NCI-H128 (cell line): ENCODE measurements at regions not wholly inside any gene's neighbourhood (a gene's known extent, or its start where the extent isn't known, plus 50 kb on each side); places are given as distances from the start of the nearest gene placed in this dataset.
A peak's percentile ranks its signal among the peaks of the same experiment; 100 is the strongest.
"Not testable (repeated sequence)": the region's sequence is repeated elsewhere in the genome, so short reads cannot be mapped to it uniquely, and the experiment has no call there.

Experiments used
- DNase-seq: peaks from one replicate; lab custom pipeline; 2025; ENCODE audit not compliant: unreplicated experiment; lab: John Stamatoyannopoulos, UW

DNA sequence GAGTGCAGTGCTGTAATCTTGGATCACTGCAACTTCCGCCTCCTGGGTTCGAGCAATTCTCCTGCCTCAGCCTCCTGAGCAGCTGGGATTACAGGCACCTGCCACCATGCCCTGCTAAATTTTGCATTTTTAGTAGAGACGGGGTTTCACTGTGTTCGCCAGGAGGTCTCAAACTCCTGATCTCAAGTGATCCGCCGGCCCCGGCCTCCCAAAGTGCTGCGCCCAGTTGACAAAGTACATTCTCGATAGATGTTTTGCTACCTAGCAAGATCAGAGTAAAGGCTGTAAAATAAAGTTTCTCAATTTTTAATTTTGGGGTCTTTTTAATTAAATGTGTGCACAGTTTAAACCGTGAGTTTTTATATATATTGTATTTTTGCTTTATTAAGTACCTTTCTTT lies 248.9 kb downstream of the CCER1 start:
- no peak for DNase-seq

DNA sequence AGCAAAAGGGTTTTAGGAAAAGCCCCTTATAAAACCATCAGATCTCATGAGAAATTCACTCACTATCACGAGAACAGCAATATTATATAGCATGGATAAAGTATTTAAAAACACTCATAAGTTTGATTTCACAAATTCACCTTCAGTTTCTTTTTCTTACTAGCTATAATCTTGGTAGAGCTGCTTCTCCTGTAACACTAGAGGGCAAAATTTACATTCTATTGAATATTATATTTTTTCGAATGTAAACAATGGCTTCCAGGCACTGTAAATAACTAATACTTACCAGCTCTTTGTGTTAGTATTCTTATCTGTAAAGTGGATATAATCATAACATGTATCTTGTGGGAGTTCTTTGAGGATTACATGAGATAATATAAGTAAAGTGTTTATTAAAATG lies 259.6 kb downstream of the CCER1 start:
- no peak for DNase-seq

- DNase-seq: peak; percentile 12
Observed at GRCh38 chr12:90690120-90690519, 264.9 kb downstream of the CCER1 start.

DNA sequence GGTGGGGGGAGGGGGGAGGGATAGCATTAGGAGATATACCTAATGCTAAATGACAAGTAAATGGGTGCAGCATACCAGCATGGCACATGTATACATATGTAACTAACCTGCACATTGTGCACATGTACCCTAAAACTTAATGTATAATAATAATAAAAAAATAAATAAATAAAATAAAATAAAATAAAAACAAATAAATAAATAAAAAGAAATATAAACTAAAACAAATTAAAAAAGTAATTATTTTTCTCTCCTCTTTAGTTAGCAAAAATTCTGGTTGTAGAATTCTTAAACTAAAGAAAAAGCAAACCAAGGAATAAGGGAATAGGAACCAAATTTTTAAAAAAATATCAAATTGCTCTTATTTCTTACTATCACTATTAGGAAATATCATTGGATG lies 267.3 kb downstream of the CCER1 start:
- DNase-seq: not testable (repeated sequence)

- DNase-seq: no peak
Observed at GRCh38 chr12:90683871-90684270, 271.1 kb downstream of the CCER1 start.

DNA sequence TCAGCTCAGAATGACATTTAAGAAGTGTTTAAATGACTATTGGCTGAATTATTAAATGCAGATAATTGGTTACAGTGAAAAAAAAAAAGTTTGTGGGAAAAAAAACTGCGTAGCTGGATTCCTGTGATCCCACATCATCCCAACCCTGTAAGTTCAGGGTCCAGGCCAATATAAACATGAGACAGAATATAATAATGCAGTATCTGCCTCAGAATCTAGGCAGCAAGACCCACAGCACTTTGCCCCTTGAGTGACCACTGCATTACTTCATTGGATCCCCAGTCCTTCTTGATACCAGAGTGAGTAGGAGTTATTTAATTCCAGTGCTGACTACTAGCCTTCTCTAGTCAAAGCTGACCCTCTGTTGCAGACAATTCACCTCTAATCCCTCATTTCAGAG lies 272.6 kb downstream of the CCER1 start:
- DNase-seq: no peak

DNA sequence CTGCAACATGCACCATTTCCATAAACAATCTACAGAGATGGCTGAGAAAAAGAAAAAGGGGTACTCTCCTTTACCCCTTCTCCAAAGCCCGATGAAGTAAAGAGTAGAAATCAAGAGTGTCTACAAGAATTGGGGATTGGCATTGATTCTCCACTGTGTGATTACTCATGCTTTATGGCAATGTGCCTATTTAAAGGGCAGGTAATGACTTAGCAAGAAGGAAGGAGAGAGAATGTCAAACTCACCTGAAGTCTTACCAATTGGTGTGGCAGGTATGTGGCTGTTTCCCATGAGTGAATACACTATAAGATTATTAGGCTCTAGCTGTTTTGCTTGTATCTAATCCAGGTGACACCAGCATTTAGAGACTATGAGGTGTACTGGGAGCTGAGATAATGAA lies 275.3 kb downstream of the CCER1 start:
- DNase-seq: no peak

- DNase-seq: no peak
Observed at GRCh38 chr12:90677552-90677951, 277.4 kb downstream of the CCER1 start.

DNA sequence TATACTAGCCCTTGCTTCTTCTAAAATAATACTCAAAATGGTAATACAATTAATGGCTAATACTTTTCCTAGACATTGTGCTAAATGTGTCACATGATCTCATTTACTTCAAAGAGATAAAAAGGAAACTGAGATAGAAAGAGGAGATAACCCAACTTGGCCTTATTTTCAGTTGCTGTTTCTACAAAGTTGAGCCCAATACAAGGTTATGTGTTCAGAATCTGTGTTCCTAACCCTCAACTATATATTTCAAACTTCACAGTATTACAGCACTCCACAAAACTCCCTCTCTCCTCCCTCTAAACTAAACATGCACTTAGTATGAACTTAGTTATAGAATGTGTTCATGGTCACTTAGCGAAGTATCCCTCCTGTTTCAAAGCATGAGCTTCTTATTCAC lies 277.9 kb downstream of the CCER1 start:
- DNase-seq: no peak

- no peak for DNase-seq
Observed at GRCh38 chr12:90675106-90675505, 279.9 kb downstream of the CCER1 start.

- no peak for DNase-seq
Observed at GRCh38 chr12:90672081-90672480, 282.9 kb downstream of the CCER1 start.

GRCh38 chr12:90663949-90664348 lies 291.0 kb downstream of the CCER1 start:
- DNase-seq: not testable (repeated sequence)

DNA sequence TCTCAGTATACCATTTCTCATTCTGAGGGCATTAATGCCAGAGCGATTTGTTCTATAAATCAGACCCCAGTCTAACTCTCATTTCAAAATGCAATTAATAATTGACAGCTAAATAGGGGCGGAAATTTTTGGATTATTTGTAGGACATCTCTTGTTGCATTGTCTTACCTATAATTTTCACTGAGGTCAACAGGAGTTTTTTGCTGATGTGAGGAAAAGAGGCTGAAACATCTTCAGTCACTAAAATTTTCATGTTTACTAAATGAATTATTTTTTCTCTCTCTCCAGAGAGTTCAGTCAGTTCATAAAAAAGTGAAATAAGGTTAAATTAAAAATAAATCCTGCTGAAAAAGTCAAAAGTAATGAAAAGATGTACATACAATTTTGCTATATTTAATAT lies 295.9 kb downstream of the CCER1 start:
- DNase-seq: no peak

DNA sequence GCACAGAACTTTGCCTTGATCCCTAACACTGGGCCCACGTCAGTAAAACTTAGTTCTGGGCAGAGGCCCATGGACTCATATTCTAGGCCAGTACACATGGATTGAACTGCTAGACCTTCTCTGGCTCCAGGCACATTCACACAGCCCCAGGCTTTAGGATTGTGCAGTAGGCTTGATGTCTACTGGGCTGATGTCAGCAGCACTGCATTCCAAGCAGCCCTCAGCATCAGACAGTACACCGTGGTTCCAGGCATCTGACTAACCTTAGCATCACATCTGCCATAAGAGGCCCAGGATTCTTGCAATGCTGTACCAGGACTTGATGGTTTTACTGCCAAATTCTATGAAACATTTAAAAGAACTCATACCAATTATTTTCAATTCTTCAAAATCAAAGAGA lies 301.9 kb downstream of the CCER1 start:
- no peak for DNase-seq

DNA sequence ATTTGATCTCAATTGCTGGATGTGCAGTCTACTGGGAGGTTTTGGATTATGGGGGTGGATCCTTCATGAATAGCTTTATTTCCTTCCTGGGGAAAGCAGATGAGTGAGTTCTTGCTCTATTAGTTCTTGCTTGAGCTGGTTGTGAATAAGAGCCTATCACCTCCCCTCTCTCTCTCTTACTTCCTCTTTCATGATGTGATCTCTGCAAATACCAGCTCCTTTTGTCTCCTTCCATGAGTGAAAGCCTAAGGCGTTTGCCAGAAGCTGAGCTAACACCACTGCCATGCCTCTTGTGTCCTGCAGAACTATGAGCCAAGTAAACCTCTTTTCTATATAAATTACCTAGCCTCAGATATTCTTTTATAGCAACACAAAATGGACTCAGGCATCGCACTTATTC lies 302.7 kb downstream of the CCER1 start:
- DNase-seq: no peak

DNA sequence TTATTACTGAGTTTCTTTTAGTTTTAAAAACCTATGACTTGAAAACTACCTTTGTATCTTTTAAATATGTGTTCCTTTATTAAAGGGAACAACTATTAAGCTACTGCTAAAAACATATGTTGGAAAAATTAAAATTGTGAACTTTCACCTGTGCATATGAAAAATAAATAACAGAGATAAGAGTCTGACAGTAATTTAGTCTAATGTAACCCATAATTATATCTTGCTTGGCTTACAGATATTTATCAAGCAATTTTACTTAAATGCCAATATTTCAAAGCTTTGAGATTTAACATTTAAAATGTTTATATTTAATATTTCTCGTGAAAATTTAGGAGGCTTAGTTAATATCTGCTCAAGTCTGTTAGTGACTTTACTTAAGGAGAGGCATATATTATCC lies 309.8 kb downstream of the CCER1 start:
- DNase-seq: no peak

DNA sequence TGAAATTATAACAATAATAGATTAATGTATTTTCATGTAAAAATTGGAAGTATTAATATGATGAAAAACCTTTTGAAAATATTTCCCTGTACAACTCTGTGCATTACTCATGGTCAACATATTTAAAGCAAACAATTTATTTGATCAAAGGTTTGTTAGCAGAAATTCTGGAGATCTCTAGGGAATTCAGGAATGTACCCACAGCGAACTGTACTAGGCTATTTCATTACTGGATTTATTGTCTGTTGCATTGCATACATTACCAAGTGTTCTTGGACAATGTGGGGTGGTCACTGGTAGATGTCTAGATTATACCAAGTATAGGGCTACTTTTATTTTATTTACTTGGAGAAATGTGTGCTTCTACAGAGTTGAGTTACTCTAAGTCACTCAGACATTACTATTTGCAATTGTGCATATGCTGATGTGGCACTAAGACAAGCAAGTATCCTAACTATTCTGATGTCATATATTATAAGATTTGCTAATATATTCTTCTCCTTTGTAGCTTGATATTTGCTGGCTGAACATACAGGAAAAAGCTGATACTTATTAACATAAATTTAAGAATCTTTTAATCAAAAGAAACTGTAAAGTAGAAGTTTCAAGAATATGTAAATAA lies 323.3 kb downstream of the CCER1 start:
- no peak for DNase-seq

DNA sequence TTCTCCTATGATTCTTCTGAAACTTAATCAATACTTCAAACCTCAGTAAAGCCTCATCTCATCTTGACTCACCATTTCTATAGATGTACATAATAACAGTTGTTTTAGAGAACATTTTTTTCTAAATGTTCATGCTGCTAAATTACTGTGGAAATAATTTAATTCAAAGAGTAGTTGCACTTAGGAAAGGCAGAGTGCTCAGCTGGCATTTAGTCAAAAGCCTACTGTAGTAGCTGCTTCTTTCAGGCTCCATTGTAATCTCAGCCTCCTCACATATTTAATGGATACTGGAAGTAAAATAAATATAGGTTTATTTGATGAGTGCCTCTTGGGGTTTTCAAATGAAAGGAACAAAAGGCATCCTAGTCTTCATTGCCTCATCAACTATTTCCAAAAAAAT lies 325.0 kb downstream of the CCER1 start:
- DNase-seq: peak; percentile 90

DNA sequence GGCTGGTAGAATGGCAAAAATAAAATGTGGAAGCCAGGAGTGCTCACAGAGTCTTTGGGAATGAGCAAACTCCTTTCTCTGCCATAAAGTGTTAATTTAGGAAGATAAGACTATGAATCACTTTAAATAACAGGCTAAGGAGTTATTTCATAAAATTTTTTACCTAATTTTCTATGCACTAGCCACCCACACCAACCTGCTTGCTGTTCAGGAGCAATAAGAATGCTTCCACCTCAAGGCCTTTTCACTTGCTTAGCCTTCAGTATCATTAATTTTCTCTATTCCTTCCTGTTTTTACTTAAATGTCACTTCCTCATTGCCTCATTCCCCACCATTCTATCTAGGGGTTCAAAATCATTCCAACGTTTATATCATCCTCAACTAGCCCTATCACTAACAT lies 326.8 kb downstream of the CCER1 start:
- DNase-seq: no peak

DNA sequence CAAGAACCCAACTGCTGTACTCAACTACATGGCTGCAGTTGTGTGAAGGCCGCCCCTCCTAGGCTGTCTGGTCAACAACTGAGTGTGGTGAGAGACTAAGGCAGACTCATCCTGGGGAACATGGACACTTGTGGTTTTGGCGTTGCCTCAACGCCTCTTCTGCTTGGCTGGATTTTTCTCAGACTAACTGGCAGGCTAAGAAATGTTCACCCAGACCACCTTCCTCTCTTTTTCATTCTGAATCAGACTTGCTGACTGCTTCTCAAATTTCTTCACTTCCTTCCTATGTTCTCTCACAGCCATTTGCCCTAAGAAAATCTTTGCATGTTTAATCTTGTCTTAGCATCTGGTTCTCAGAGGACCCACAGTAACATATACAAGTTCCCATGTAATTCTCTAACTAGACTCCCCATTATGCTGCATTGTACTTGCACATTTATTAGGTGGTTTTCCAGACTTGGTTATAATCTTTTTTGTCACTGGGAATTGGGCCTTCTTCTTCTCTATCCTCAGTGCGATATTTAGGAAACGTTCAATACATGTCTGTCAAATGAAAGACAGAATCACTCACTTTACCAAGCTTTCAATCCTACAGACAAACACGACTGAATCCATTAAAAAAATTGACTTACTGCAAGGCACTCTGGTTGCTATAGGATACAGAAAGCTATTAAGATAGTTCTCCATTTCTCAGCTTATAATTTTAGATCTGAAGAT lies 327.6 kb downstream of the CCER1 start:
- no peak for DNase-seq

DNA sequence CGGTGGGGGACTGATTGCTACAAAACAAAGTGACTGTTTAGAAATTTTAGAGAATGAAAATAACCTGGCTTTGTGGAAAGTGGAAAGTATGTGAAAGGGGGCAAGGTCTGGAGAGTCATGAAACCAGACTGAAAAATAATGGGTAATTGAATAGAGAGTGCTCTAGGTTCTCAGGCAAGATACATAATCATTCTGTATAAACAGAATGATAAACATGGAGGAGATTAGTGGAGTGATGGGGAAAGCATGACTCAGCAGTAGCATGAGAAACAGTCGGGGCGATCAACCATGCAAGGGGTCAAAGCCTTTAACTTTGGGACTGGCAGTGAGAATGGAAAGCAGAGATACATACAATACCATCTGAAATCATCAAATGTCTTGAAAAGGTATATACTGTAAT lies 332.5 kb downstream of the CCER1 start:
- no peak for DNase-seq

GRCh38 chr12:90621927-90622326 lies 333.0 kb downstream of the CCER1 start:
- DNase-seq: no peak

GRCh38 chr12:90619943-90620342 lies 335.0 kb downstream of the CCER1 start:
- DNase-seq: no peak
